ENCODE measurements at regions not wholly inside any gene's neighbourhood (a gene's known extent, or its start where the extent isn't known, plus 50 kb on each side); places are given as distances from the start of the nearest gene placed in this dataset.
A peak's percentile ranks its signal among the peaks of the same experiment; 100 is the strongest.

DNA sequence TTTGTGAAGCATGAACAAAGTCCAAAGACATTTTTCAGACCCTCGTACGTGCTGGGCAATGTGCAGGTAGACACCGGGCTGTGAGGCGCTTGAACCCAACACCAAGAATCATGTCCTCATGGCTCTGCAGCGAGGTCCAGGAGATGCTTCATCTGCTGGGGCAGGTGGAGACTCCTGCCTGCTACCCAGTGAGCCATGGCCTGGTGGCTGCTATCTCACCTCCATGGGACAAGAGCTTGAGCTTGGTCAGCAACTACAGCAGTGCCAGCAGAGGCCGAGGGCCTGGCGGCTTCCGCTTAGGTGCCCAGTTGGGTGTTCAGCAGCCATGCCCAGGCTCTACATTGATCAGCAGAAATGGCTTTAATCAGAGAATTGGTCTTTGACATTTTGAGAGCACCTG is 281.0 kb upstream of the HS6ST1 start:
- intact Hi-C loops (cut with micrococcal nuclease), result no loop called here
- Histone ChIP-seq H3K27me3 (ENCODE audit: low read depth) (no peaks in the 10 kb centered on the region), H3K4me3 (no peak overlapping the region), H3K4me1 (peaks cover 19% of the 10 kb centered on the region), H3K27ac (replicated peaks) (no peak overlapping the region), H3K36me3 (no peaks in the 10 kb centered on the region), H3K9me3 (replicated peaks) (no peaks in the 10 kb centered on the region)
- TF ChIP-seq, protein P1, sequence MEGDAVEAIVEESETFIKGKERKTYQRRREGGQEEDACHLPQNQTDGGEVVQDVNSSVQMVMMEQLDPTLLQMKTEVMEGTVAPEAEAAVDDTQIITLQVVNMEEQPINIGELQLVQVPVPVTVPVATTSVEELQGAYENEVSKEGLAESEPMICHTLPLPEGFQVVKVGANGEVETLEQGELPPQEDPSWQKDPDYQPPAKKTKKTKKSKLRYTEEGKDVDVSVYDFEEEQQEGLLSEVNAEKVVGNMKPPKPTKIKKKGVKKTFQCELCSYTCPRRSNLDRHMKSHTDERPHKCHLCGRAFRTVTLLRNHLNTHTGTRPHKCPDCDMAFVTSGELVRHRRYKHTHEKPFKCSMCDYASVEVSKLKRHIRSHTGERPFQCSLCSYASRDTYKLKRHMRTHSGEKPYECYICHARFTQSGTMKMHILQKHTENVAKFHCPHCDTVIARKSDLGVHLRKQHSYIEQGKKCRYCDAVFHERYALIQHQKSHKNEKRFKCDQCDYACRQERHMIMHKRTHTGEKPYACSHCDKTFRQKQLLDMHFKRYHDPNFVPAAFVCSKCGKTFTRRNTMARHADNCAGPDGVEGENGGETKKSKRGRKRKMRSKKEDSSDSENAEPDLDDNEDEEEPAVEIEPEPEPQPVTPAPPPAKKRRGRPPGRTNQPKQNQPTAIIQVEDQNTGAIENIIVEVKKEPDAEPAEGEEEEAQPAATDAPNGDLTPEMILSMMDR (IDR thresholded peaks at IDR 0.05; ENCODE audit: borderline replicate concordance), result no peak
- peak; percentile 5 for DNase-seq

DNA sequence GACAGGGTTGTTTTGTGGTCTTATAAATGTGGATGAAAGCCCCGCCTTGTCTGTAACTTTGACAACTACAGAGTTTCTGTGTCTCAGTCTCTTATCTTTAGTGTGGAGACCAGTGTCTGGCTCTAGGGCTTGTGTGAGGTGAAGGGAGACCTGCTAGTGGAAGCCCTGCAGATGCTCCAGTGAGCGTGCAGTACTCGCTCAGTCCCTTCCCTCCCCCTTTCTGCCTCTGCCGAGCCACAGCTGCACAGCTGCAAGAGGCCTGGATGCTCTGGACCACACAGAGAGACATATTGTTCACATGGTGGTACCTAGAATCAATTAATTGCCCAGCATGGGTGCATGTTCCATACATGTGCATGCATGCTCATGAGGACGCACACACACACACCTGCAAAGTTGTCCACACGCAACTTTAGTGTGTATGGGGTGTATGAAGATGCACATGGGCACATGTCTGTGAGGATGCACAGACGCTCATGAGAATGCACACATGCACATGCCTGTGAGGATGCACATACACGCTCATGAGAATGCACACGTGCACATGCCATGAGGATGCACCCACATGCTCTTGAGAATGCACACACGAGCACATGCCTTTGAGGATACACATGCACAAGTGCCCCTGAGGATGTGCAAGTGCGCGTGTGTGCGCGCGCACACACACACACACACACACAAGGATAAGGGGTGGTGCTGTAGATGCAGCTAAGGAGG is 282.1 kb upstream of the HS6ST1 start:
- no peak for DNase-seq
- intact Hi-C loops (cut with micrococcal nuclease), result no loop called here

DNA sequence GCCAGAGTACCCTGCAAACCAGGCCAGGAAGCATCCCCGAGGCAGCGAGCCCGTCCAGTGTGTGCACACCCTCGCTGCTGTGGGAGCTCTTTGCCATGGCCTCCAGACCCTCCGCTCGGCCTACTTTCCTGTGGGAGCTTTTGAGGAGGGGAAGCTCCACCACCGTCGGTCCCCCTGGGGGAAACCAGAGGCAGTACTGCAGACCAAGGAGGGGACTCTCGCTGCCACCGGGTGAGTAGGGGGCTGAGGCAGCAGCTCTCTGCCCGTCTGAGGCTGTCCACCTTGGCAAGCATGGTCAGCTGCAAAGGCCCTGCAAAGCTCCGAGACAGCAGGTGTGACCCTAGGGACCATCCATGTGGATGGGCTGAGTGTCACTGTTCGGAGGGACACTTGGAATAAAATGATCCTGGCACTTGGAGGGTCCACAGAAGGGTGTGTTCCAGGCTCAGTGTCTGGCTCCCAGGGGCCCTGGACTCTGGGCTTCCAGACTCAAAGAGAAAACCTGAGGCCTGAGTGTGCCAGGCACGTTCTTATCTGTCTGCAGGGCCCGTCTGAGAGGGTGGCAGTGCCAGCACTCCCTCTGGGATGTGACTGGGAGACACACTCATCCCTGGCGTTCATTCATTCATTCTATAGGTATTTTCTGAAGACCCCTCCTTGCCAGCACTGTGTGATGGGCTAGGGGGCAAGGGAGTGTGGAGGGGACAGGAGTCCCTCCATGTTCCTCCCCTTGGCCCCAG is 282.8 kb upstream of the HS6ST1 start:
- Histone ChIP-seq H3K36me3 (no peaks in the 10 kb centered on the region), H3K4me3 (no peak overlapping the region), H3K9me3 (replicated peaks) (no peaks in the 10 kb centered on the region), H3K27ac (replicated peaks) (no peak overlapping the region), H3K4me1 (peaks cover 5% of the 10 kb centered on the region), H3K27me3 (ENCODE audit: low read depth) (no peaks in the 10 kb centered on the region)
- DNase-seq, result peak; percentile 11
- intact Hi-C loops (cut with micrococcal nuclease), result no loop called here
- TF ChIP-seq, protein P1 (IDR thresholded peaks at IDR 0.05; ENCODE audit: borderline replicate concordance), result no peak

More for the DNA sequence above, 282.1 kb upstream of the HS6ST1 start:
- Histone ChIP-seq H3K4me1 (peaks cover 11% of the 10 kb centered on the region), H3K9me3 (replicated peaks) (no peaks in the 10 kb centered on the region), H3K36me3 (no peaks in the 10 kb centered on the region), H3K27me3 (ENCODE audit: low read depth) (no peaks in the 10 kb centered on the region), H3K4me3 (no peak overlapping the region), H3K27ac (replicated peaks) (no peak overlapping the region)
- TF ChIP-seq, protein P1 (IDR thresholded peaks at IDR 0.05; ENCODE audit: borderline replicate concordance), result no peak

DNA sequence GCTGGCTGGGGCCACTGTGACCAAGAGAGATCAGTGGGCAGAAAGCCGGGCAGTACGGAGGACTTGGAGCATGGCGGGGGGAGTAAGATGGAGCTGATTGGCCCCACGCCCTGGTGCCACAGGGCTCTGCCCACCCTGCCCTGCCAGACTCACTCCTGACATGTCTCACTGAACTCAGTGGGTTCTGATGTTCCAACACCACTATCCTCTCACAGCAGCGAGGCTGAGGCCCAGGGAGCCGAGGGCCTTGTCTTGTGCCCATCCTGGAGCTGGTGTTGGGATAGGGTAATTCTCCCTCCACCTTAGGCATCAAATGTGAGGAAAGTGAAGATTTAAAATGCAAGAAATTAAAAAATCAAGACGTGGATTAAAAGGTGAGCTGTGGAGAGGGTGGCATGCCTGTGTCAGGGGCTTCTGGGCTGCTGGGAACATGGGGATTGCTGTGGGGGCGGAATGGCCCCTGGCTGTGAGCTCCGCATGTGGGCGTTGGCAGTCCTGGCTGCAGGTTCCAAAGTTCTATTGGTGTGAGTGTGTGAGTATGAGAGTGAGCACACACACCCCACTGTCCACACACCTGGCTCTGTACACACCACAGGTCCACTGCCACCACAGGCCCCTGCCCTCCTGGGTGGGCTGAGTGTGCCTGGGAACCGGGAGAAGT is 283.5 kb upstream of the HS6ST1 start:
- no peaks in the 10 kb centered on the region for H3K36me3 ChIP-seq
- H3K27me3 ChIP-seq (ENCODE audit: low read depth), result no peaks in the 10 kb centered on the region
- intact Hi-C loops (cut with micrococcal nuclease), result no loop called here
- H3K27ac ChIP-seq (replicated peaks), result no peak overlapping the region
- H3K4me3 ChIP-seq, result no peak overlapping the region
- H3K4me1 ChIP-seq, result peaks cover 5% of the 10 kb centered on the region
- DNase-seq, result peak; percentile 7
- H3K9me3 ChIP-seq (replicated peaks), result no peaks in the 10 kb centered on the region
- TF ChIP-seq, protein P1 (IDR thresholded peaks at IDR 0.05; ENCODE audit: borderline replicate concordance), result no peak

DNA sequence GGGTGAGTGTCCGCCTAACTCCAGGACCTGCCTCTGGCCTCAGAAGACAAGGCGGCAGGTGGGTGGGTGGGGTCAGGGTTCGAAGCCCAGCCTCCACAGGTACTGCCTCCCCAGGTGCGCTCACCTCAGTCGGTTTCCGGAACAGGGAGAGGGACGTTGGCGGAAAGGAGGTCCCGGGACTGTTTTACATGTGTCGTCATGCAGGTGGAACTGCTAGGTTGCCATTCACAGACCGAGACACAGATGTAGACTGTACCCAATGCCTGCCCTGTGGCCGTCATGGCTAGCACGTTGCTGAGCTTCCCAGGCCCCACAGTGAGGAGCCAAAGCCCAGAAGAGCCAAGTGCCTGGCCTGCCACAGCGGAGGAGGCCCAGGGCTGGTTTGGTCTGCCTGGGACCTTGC is 284.0 kb upstream of the HS6ST1 start:
- Histone ChIP-seq H3K9me3 (replicated peaks) (no peaks in the 10 kb centered on the region), H3K4me3 (no peak overlapping the region), H3K36me3 (no peaks in the 10 kb centered on the region), H3K27ac (replicated peaks) (no peak overlapping the region), H3K4me1 (peaks cover 5% of the 10 kb centered on the region), H3K27me3 (ENCODE audit: low read depth) (no peaks in the 10 kb centered on the region)
- TF ChIP-seq, protein P1 (IDR thresholded peaks at IDR 0.05; ENCODE audit: borderline replicate concordance), result no peak
- peak; percentile 11 for DNase-seq
- intact Hi-C loops (cut with micrococcal nuclease), result no loop called here

Measured in left ventricle myocardium inferior (tissue), 1 donor.